Activated CD8-positive, alpha-beta T cell treated with anti-CD3 and anti-CD28 coated beads for 36 hours (primary cell): ENCODE measurements at regions not wholly inside any gene's neighbourhood (a gene's known extent, or its start where the extent isn't known, plus 50 kb on each side); places are given as distances from the start of the nearest gene placed in this dataset.
"Not testable (repeated sequence)": the region's sequence is repeated elsewhere in the genome, so short reads cannot be mapped to it uniquely, and the experiment has no call there.

Experiments
- ATAC-seq: fragments of 200-7000 bp; cut with Tn5 transposase; one replicate; pipeline ENCODE4 v1.10.0; 2021; ENCODE audit warnings: mild to moderate bottlenecking, moderate library complexity
- CTCF ChIA-PET: fragments of 350-600 bp; sonication (Branson Sonifier 250); formaldehyde crosslinking; loops from one replicate; lab custom pipeline; 2021; ENCODE audit warnings: antibody characterized with exemption; lab: Charles Lee
- POLR2A ChIA-PET: fragments of 350-600 bp; sonication (Branson Sonifier 250); formaldehyde crosslinking; loops from one replicate; lab custom pipeline; 2021; ENCODE audit warnings: antibody characterized with exemption; lab: Charles Lee
- DNase-seq: peaks from one replicate; pipeline ENCODE4 v3.0.0-alpha.2; 2020
- H3K27ac Mint-ChIP-seq: one replicate; pipeline ENCODE4 v1.8.0; 2021; ENCODE audit warnings: mild to moderate bottlenecking, mixed read lengths
- H3K27me3 Mint-ChIP-seq: one replicate; pipeline ENCODE4 v1.8.0; 2021; ENCODE audit warnings: mixed read lengths
- H3K36me3 Mint-ChIP-seq: one replicate; pipeline ENCODE4 v1.8.0; 2021; ENCODE audit warnings: low read depth, mixed read lengths
- H3K4me1 Mint-ChIP-seq: one replicate; pipeline ENCODE4 v1.8.0; 2021; ENCODE audit warnings: low read depth, mixed read lengths
- H3K4me3 Mint-ChIP-seq: one replicate; pipeline ENCODE4 v1.8.0; 2021; ENCODE audit warnings: mild to moderate bottlenecking, moderate library complexity, mixed read lengths
- H3K9me3 Mint-ChIP-seq: one replicate; pipeline ENCODE4 v1.8.0; 2021; ENCODE audit warnings: mixed read lengths
- CTCF ChIP-seq: fragments of 200-600 bp; IDR thresholded peaks from one replicate; pipeline ENCODE4 v1.8.0; 2022; ENCODE audit warnings: antibody characterized with exemption, mild to moderate bottlenecking
- intact Hi-C: fragments of 100-400 bp; cut with micrococcal nuclease; formaldehyde crosslinking; loops from one replicate; pipeline ENCODE4 v1.10.0; 2022

GRCh38 chr12:105590571-105590970, 260.1 kb downstream of the C12orf75 start:
- POLR2A ChIA-PET, result no interaction called here
- Mint-ChIP-seq H3K4me1 (no peaks in the 10 kb centered on the region), H3K9me3 (no peaks in the 10 kb centered on the region), H3K27ac (no peak overlapping the region), H3K36me3 (no peaks in the 10 kb centered on the region), H3K4me3 (no peak overlapping the region), H3K27me3 (peaks cover 3% of the 10 kb centered on the region)
- DNase-seq, result no peak
- no peak for ATAC-seq
- CTCF ChIA-PET, result no interaction called here
- TF ChIP-seq CTCF, result no peak
- intact Hi-C loops, result no loop called here

- intact Hi-C loops, result no loop called here
- ChIA-PET POLR2A (no interaction called here), CTCF (no interaction called here)
- H3K27me3 Mint-ChIP-seq, result peaks cover 4% of the 10 kb centered on the region
- H3K4me1 Mint-ChIP-seq, result no peaks in the 10 kb centered on the region
- no peaks in the 10 kb centered on the region for H3K9me3 Mint-ChIP-seq
- no peak for TF ChIP-seq CTCF
- ATAC-seq (no peak), DNase-seq (no peak)
- H3K36me3 Mint-ChIP-seq, result no peaks in the 10 kb centered on the region
- H3K4me3 Mint-ChIP-seq, result no peak overlapping the region
- no peak overlapping the region for H3K27ac Mint-ChIP-seq
These were observed 264.9 kb downstream of the C12orf75 start for GRCh38 chr12:105595440-105595839.

- POLR2A ChIA-PET, result no interaction called here
- DNase-seq (no peak), ATAC-seq (no peak)
These were observed 266.2 kb downstream of the C12orf75 start for GRCh38 chr12:105596731-105597130.

GRCh38 chr12:105598031-105598430, 267.5 kb downstream of the C12orf75 start:
- Mint-ChIP-seq H3K36me3 (no peaks in the 10 kb centered on the region), H3K4me1 (peaks cover 3% of the 10 kb centered on the region), H3K27me3 (peaks cover 5% of the 10 kb centered on the region), H3K4me3 (no peak overlapping the region), H3K27ac (no peak overlapping the region), H3K9me3 (no peaks in the 10 kb centered on the region)
- CTCF ChIA-PET, result no interaction called here
- POLR2A ChIA-PET, result no interaction called here
- ATAC-seq, result no peak
- no peak for DNase-seq
- no peak for TF ChIP-seq CTCF
- intact Hi-C loops, result no loop called here

More at GRCh38 chr12:105596731-105597130, 266.2 kb downstream of the C12orf75 start:
- Mint-ChIP-seq H3K36me3 (no peaks in the 10 kb centered on the region), H3K27me3 (peaks cover 5% of the 10 kb centered on the region), H3K4me1 (no peaks in the 10 kb centered on the region), H3K27ac (no peak overlapping the region), H3K9me3 (no peaks in the 10 kb centered on the region), H3K4me3 (no peak overlapping the region)
- no peak for TF ChIP-seq CTCF
- intact Hi-C loops, result no loop called here
- CTCF ChIA-PET, result no interaction called here

- Mint-ChIP-seq H3K9me3 (no peaks in the 10 kb centered on the region), H3K36me3 (no peaks in the 10 kb centered on the region), H3K27me3 (peaks cover 7% of the 10 kb centered on the region), H3K4me3 (no peak overlapping the region), H3K27ac (no peak overlapping the region), H3K4me1 (peaks cover 3% of the 10 kb centered on the region)
- intact Hi-C loops, result no loop called here
- TF ChIP-seq CTCF, result no peak
- CTCF ChIA-PET, result no interaction called here
- ATAC-seq, result no peak
- POLR2A ChIA-PET, result no interaction called here
- DNase-seq, result no peak
These were observed 270.5 kb downstream of the C12orf75 start for GRCh38 chr12:105600911-105601545.

GRCh38 chr12:105602312-105602711, 271.8 kb downstream of the C12orf75 start:
- CTCF ChIA-PET, result interaction anchor here (0.8 kb wide), 1 partner anchor 10 kb away, joined by 3 read pairs; no protein-coding TSS in a partner anchor
- not testable (repeated sequence) for H3K27me3 Mint-ChIP-seq, ATAC-seq

GRCh38 chr12:105604281-105604680, 273.8 kb downstream of the C12orf75 start:
- H3K4me1 Mint-ChIP-seq, H3K27ac Mint-ChIP-seq, DNase-seq, ATAC-seq, POLR2A ChIA-PET, H3K36me3 Mint-ChIP-seq, intact Hi-C loops, H3K4me3 Mint-ChIP-seq, H3K27me3 Mint-ChIP-seq, H3K9me3 Mint-ChIP-seq, CTCF ChIA-PET: not testable (repeated sequence)

More at GRCh38 chr12:105602312-105602711, 271.8 kb downstream of the C12orf75 start:
- DNase-seq, result peak; percentile 24
- H3K4me1 Mint-ChIP-seq, intact Hi-C loops, H3K36me3 Mint-ChIP-seq, H3K27ac Mint-ChIP-seq, H3K9me3 Mint-ChIP-seq, H3K4me3 Mint-ChIP-seq, POLR2A ChIA-PET: not testable (repeated sequence)

GRCh38 chr12:105606613-105607012, 276.1 kb downstream of the C12orf75 start:
- H3K4me1 Mint-ChIP-seq, H3K4me3 Mint-ChIP-seq, H3K27me3 Mint-ChIP-seq, POLR2A ChIA-PET, intact Hi-C loops, DNase-seq, H3K9me3 Mint-ChIP-seq, H3K36me3 Mint-ChIP-seq, CTCF ChIA-PET, ATAC-seq, H3K27ac Mint-ChIP-seq: not testable (repeated sequence)
